Left kidney (tissue), 1 donor: ENCODE measurements at regions not wholly inside any gene's neighbourhood (a gene's known extent, or its start where the extent isn't known, plus 50 kb on each side); places are given as distances from the start of the nearest gene placed in this dataset.
"Not testable (repeated sequence)": the region's sequence is repeated elsewhere in the genome, so short reads cannot be mapped to it uniquely, and the experiment has no call there.

Source experiments
- DNase-seq: peaks from one replicate; pipeline ENCODE4 v3.0.0-alpha.2; 2013

GRCh38 chr15:47887241-47887800, 170.0 kb downstream of the SEMA6D start:
- no peak for DNase-seq

GRCh38 chr15:47888385-47889100, 171.2 kb downstream of the SEMA6D start:
- no peak for DNase-seq

DNA sequence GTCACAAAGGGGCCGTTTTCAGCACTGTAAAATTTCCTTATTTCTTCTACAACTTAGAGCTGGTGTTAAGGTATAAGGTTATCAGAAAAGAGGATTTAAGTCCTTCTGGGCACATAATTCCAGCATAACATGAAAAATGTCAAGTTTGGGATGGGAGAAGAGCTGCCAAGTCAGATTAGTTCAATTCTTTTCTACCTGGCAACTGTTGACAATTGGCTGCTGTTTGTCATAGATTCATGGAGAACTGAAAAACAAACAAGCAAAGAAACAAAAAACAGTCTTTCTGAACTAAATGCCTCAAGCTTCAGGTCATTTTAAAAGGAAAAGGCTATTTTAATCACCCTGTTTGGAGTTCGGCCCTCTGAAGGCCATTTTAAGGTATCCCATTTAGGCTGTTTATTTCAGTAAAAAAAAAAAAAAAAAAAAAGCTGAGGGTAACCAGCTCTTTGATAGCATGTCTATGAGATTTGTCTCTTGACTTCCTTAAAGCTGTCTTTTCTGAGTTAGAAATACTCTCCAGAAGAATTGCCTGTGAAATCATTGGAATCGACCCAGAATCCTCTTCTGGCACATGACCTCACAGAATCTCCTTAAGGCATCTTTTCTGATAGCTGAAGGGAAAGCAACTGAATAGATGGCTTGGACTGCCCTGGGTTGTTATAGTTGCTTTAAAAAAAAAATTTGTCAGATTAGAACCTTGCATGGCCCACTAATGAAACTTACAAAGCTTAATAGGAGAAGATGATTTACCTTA, 173.3 kb downstream of the SEMA6D start:
- DNase-seq: no peak

DNA sequence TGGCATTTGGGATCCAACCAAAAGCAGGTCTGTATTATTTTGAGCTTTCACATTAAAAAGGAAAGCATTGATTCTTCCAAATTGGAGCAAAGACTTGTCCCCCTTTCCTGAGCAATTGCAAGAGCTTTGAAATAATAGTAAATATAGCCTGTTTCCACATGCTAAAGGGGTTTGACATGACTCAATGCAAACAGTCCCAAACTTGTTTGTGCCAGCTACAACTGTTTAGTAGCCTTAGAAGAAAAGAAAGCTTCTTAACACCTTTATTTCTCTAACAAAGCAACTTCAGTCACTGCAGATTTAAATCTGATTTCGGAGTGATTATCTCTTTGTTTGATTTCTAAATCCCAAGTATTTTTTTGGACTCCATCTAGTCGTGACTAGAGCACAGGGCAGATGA, 180.2 kb downstream of the SEMA6D start:
- DNase-seq: no peak

DNA sequence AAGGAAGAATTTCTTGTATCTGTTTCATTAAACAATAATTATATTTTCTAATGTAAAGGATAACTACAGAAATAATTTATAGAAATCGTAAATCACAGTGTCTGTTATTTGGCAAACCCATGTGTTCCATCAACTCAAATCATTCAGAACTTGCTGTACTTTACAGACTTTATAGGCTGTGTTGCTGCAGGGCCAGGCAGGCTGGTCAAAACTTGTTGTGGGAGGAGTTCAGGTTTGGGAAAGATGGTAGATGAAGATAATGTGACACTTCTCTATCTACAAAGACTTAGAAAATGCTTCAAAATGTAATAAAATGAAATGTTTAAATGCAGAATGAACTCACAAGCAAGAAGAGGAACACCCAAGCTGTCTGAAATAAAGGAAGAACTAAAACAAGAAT, 183.4 kb downstream of the SEMA6D start:
- DNase-seq: no peak

DNA sequence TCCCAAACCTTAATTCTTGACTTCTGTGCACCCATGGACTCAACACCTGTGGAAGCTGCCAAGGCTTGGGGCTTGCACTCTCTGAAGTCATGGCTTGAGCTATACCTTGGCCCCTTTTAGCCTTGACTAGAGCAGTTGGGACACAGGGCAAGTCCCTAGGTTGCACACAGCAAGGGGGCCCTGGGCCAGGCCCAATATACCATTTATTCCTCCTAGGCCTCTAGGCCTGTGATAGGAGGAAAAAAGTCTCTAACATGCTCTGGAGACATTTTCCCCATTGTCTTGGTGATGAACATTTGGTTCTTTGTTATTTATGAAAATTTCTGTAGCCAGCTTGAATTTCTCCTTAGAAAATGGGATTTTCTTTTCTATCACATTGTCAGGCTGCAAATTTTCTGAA, 186.1 kb downstream of the SEMA6D start:
- DNase-seq: no peak

GRCh38 chr15:47908486-47908885, 191.2 kb downstream of the SEMA6D start:
- no peak for DNase-seq

- no peak for DNase-seq
Measured at GRCh38 chr15:47908950-47909670, 191.8 kb downstream of the SEMA6D start.

GRCh38 chr15:47912910-47913309, 195.6 kb downstream of the SEMA6D start:
- DNase-seq: not testable (repeated sequence)

DNA sequence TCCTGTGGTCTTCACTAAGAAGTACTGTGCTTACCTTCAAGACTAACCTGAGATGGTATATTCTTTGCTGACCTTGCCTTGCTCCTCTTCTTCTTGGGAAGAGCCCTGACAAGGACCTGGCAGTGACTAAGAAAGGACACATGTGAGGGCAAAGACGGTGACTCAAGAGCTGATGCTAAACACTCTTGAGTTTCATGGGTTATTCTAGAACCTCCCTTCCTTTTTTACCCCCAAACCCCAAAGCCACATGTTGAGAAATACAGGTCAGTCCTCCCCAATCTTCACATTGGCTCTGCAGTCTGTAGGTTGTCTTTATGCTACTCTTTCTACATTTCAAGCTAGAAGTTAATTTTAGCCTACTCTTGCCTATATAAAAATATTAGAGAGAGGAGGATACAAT, 200.6 kb downstream of the SEMA6D start:
- DNase-seq: no peak

GRCh38 chr15:47918877-47919276, 201.6 kb downstream of the SEMA6D start:
- no peak for DNase-seq

DNA sequence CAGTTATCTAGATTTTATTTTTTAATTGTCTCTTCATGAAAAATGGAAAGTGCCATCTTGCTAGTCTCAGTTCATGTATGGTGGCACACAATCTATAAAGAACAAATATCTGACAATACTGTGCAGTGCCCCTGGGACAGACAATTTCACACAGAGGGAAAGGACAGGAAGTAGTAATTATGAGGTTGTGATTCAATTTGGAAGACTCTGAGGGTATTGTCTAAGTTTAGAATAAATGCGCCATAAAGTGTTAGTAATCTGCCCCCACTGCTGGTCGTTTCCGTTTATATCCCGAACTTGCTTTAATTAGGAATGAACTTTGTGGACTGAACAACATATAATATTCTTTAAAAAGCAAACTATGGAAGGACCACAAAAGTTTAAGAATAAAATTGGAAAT, 196.4 kb upstream of the SLC24A5 start:
- DNase-seq: no peak

DNA sequence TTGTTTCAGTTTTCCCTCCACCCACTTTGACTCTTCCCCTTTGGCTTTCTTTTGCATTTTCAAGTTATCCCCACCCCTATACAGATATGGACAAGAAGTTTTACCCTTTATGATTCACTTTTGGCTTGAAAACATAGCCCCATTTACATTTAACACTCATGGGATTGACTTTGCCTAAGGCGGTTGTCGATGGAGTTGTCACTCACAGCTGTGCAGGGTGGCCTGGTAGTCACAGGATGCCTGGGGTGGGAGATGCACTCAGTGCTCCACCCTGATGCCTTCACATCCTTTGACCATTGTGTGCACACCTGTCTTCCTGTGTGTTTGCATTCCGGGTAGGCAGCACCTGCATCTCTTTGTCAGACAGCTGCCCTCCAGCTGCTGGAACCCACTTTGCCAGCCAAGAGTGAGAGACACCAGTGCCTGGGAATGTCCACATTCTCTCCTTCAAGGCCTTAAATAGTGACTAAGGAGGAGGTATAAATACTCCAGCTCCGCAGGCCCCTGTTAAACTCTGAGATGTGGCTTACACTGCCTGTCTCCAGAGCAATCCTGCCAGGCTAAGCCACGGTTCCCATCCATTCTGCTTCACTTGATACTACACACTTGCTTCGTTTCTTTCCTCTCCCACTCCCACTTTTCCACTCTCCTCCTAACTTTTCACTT, 191.5 kb upstream of the SLC24A5 start:
- no peak for DNase-seq

GRCh38 chr15:47932261-47932660, 188.5 kb upstream of the SLC24A5 start:
- DNase-seq: no peak

DNA sequence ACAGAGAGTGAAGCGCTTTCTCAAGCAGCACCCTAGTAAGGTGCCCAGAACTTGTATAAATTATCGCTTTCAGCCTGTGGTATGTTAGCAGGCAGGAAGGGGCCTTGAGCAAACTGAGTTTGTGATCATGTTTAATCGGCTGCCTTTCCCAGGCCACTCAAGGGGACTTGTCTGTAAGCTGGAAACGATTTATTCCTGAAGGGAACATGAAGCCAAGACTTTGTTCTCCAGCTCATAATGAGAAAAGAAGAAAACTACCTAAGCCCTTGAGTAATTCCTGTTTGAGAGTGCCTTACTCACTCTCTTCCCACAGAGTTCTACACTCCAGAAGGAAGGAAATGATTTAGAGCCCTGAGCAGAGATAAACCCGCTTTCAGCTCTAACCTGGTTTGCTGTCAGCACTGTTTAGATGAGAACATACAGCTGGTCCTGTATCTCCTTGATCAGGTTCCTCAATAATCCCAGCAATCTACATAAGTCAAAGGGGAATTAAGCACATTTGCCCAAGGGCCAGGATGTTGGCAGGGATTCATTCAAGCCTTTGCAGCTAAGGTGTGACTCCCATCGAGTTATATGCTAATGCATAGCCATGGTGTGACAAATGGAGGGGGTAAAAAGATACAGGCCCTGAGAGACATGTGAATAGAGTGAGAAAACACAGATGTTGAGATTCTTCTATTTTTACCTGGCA, 187.7 kb upstream of the SLC24A5 start:
- DNase-seq: no peak

GRCh38 chr15:47933865-47934264, 186.9 kb upstream of the SLC24A5 start:
- DNase-seq: no peak

- DNase-seq: no peak
Measured at GRCh38 chr15:47934342-47934741, 186.4 kb upstream of the SLC24A5 start.

- no peak for DNase-seq
Measured at GRCh38 chr15:47937834-47938233, 183.0 kb upstream of the SLC24A5 start.

DNA sequence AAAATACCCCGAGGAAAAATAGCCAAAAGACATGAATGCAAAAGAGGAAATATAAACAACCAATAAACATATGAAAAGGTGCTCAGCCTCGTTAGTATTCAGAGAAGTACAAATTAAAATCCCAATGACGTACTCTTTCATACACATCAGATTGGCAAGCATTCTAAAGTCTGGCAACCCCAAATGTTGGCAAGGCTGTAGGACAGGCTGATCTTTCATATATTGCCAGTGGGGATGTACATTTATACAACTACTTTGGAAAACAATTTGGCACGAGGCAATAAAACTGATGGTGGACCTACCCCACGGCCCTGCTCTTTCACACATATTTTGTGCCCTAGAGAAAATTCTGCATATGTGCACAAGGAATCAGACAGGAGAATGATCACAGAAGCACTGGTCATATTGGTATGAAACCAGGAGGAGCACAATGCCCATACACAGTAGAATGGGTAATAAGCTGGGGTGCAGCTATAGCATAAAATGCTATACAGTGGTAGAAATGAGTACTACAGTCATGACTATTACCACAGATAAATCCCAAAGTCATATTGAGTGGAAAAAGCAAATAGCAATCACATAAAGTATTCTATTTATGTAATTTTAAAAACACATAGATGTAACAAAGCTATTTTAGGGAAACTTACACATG, 176.0 kb upstream of the SLC24A5 start:
- no peak for DNase-seq

GRCh38 chr15:47945872-47946650, 174.7 kb upstream of the SLC24A5 start:
- no peak for DNase-seq
